ENCODE measurements at regions not wholly inside any gene's neighbourhood (a gene's known extent, or its start where the extent isn't known, plus 50 kb on each side); places are given as distances from the start of the nearest gene placed in this dataset.
"Not testable (repeated sequence)": the region's sequence is repeated elsewhere in the genome, so short reads cannot be mapped to it uniquely, and the experiment has no call there.

DNA sequence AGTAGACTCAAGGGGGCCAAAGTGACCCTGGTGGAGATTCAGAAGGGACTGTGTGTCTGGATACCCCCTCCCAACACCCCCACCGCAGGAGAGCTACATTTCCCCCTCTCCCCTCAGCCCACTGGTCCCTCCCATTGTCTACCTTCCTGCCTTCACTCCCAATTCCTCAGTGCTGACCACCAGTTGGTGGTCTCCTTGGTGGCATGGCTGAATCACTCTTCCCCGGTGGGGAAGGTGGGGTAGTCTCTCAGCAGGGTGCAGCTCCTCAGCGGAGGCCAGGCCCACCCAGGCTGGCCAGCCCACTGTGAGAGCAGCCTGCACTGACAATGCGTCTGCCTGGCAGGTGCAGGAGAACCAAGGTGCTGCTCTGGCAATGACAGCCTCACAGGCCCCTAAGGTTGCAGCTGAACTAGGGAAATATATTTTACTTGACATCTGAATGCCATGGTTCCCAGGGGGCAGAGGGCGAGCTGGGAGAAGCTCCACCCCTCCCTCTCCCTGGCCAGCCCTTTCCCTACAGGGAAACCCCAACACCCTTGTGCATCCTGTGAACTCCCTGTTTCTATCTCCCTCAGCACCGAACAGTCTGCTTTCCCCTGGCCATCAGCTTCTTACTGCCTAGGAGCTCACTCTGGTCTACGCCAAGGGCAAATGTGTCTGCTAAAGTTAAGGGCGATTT, 62.6 kb upstream of the PAX8 start:
- DNase-seq (ENCODE audit: low read depth): no peak

DNA sequence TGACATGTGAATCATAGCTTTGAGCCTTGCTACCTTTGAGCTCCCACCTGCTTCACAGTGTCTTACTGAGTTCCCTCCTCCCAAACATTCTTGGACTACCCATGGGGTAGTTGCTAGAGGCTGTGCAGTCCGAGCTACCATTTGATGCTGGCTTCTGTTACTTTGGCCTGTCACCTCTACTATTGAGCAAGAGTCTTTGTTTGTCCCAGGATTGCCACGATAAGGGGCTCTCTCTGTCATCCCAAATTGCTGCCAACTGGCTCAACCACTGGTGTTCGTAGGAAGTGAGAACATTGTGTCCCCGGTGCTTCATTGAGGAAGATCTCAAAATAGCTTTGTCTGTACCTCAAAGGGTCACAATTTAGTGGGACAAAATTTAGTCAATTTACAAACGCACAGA, 59.1 kb upstream of the PAX8 start:
- no peak for DNase-seq (ENCODE audit: low read depth)

DNA sequence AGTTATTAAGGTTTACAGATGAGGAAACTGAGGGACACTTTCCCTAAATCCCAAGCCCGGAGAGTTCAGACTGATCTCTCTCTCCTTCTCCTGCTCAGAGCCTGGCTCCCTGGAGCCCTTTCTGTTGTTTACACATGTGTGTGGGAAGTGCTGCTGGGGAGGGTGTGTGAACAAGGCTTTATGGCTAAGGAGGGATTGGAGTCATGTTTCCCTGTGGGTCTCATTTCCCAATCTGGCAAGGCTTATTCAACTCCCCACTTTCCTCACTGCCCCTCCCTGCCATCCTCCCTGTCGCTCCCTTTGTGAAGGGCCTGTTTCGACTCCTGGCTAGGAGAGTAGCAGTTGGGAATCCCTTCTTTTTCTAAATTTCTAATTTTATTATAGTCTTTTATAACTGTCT, 57.3 kb upstream of the PAX8 start:
- DNase-seq (ENCODE audit: low read depth): not testable (repeated sequence)

DNA sequence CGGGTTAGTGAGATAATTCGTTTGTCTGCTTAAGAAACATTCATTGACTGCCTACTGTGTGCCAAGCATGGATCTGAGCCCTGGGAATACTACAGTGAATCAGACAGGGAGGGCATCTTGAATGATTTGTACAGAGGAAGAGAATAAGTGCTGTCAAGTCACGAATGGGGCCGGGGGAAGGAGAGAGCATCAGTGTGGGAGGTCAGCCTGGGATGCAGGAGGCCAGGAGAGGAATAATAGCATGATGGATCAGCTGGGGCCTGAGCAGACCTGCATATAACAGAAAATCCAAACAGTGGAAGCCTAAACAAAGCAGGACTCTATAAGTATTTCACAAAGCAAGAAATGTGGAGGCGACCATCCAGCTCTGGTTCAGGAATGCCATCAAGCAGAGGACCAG, 55.4 kb upstream of the PAX8 start:
- DNase-seq (ENCODE audit: low read depth): no peak

DNA sequence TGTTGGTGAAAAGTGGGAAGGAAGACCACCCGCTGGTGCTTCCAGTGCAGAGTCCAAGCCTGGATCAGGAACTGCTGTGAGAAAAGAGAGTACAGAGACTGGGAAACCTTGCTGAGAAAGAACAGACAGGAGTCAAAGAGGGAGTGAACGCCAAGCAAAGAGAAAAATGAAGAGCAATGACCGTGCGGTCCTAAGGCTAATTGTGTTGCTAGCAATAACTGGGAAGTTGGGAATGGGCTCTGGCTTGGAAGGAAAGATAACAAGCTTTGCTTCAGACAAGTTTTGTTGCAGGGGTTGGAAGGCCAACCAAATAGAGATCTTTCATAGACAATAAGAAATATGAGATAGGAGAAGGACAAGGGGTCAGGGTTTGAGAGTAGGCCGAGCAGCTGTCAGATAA, 55.0 kb upstream of the PAX8 start:
- not testable (repeated sequence) for DNase-seq (ENCODE audit: low read depth)

DNA sequence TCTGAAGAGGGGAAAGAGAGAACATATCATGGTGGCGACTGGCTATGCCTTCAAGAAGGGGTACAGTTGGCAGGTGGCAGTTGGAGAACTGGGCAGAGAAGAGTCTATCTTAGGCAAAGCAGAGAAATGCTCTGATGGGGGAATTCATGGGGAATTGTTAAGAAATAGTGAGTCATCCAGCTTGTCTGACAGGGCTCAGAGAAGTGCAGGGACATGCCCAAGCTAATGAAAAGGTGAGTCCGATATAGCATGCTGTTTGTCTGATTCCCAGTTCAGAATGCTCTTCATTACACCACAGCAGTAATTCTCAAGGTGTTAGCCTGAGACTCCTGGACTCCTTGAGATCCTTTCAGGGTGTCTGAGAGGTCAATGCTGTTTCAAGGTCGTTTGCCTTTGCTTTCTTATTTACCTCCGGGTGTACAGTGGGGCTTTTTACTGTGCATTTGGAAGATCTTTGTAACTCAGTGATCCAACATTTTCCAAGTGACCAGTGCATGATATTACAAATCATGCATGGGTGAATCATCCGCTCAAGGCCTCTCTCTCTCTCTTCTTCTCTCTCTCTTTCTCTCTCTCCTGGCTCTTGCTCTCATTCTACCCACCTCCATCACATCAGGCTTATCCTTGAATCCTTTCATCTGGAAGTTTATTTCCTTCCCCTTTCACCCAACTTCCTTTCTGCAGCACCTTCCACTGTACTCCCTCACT, 51.5 kb upstream of the PAX8 start:
- DNase-seq (ENCODE audit: low read depth): not testable (repeated sequence)

DNA sequence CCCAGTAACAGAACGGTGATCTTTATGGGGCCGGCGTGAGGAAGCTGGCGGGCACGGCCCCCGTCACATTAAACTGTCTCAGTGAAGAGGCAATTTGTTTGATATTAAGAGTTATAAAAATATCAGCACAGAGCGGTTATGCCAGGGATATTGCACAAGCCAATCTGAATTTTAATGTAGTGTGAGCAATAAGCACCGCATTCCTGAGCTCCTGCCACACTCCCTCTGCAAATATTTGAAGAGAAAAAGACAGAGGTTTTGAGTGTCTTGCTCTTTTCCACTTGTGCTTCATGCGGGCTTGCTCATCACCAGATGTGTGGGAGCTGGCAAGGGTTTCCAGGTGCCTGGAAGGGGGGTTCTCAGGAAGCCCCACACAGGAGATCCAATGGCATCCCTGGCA, 50.3 kb upstream of the PAX8 start:
- not testable (repeated sequence) for DNase-seq (ENCODE audit: low read depth)

DNA sequence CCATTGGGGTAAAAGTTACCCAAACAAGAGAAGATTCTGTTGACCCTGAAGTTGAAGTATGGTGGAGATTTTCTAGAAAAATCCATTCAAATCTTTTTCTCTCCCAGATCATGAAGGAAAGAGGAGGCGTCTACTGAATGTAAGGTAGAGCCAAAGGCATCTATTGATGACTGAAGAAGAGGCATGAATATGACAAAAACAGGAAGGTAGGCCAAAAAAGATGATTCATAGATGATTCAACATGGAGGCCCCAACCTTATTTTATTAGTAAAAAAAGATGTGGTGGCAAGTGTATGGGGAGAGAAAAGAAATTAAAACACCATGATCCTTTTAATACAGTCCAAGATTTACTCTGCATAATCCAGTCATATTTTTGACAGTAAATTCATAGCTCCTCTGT, 49.9 kb upstream of the PAX8 start:
- DNase-seq (ENCODE audit: low read depth): not testable (repeated sequence)
